ENCODE measurements at regions not wholly inside any gene's neighbourhood (a gene's known extent, or its start where the extent isn't known, plus 50 kb on each side); places are given as distances from the start of the nearest gene placed in this dataset.

DNA sequence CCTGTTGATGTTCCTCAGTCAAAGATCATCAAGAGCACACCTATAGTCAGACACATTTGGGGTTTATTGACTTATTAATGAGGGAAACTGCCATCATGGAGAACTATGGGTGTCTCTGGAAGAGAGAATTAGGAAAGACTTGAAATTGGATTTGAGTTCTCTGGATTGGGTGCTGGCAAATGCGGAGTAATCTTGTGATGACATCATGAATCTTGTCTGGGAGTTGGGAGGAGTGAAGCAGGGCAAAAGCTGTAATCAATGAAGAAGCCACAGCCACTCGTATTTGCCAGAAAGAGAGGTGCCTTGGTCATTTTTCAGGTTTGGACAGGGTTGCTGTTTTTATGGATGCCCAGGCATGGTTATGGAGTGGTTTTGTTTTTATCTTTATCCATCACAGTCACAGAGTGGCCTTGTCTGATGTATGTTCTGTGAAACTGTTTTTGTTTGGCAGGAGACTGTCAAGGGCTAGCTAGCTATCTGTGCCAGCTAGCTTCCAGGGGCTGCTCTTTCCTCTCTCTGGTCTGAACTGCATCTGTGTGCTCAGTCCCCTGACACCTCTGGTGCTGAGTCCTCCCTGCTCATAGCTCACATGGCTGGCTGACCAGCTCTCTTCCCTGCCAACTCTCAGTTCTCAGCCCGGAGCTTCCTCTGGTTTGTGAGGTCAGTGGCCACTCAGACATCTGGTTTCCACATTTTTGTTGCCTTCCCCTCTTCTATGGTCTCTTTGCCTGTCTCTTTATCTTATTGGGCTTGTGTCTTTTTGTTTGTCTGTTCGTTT is 193.4 kb upstream of the RMP24 start:
- intact Hi-C loops (cut with DNase I; ENCODE audit: low total_unique reads): no loop called here
- peaks cover 0 to 6% (median 0%) of the 10 kb centered on the region in 4 donors for H3K4me1 ChIP-seq
- H3K4me3 ChIP-seq: no peak overlapping the region
- no peaks in the 10 kb centered on the region for H3K36me3 ChIP-seq
- TF ChIP-seq, protein P1, sequence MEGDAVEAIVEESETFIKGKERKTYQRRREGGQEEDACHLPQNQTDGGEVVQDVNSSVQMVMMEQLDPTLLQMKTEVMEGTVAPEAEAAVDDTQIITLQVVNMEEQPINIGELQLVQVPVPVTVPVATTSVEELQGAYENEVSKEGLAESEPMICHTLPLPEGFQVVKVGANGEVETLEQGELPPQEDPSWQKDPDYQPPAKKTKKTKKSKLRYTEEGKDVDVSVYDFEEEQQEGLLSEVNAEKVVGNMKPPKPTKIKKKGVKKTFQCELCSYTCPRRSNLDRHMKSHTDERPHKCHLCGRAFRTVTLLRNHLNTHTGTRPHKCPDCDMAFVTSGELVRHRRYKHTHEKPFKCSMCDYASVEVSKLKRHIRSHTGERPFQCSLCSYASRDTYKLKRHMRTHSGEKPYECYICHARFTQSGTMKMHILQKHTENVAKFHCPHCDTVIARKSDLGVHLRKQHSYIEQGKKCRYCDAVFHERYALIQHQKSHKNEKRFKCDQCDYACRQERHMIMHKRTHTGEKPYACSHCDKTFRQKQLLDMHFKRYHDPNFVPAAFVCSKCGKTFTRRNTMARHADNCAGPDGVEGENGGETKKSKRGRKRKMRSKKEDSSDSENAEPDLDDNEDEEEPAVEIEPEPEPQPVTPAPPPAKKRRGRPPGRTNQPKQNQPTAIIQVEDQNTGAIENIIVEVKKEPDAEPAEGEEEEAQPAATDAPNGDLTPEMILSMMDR (IDR thresholded peaks at IDR 0.05): no peak
- peaks cover 0 to 8% of the 10 kb centered on the region in 2 donors for H3K27me3 ChIP-seq
- DNase-seq: no peak
- H3K27ac ChIP-seq: no peak overlapping the region
- no peaks in the 10 kb centered on the region for H3K9me3 ChIP-seq

DNA sequence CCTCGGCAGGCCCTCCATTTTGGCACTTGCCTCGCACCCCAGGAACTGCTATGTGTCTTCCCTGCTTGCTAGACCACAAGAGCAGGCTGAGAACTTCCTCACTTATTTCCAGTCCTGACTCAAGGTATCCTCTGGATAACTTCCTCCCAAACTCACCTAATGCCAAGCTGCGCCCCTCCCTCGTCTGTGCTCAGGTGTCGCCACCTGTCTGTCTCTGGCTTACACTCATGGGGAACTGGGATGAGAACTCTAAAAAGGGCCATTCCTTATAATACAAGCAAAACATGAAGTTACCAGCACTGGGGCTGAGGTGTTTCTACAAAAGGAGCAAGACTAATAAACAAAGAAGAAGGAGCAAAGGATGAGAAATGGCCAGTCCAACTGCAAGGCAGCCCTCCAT is 191.5 kb upstream of the RMP24 start:
- Histone ChIP-seq H3K27me3 (peaks cover 0 to 8% of the 10 kb centered on the region in 2 donors), H3K9me3 (no peaks in the 10 kb centered on the region), H3K36me3 (no peaks in the 10 kb centered on the region), H3K4me1 (peaks cover 0 to 6% (median 0%) of the 10 kb centered on the region in 4 donors), H3K27ac (no peak overlapping the region), H3K4me3 (no peak overlapping the region)
- TF ChIP-seq, protein P1 (IDR thresholded peaks at IDR 0.05): no peak
- intact Hi-C loops (cut with DNase I; ENCODE audit: low total_unique reads): no loop called here
- DNase-seq: no peak

DNA sequence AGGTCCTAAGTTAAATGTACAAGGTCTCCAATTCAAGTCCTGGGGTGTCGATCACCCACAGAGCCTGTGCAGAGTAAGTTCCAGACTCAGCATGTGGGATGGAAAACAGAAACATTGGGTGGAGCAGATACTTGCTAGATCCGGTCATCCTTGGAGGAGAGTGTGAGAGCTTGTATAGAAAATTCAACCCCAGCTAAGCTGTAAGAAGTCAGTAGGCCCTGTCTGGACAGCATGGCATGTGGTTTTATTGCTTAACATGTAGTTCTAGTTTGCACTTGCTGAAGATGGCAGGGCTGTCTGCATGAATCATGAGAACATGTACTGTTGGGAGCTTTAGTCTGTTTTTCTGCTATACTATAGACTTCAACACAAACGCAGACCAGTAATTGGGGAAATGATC is 189.6 kb upstream of the RMP24 start:
- Histone ChIP-seq H3K4me3 (no peak overlapping the region), H3K9me3 (no peaks in the 10 kb centered on the region), H3K4me1 (no peaks in the 10 kb centered on the region), H3K27me3 (peaks cover 0 to 8% of the 10 kb centered on the region in 2 donors), H3K36me3 (no peaks in the 10 kb centered on the region), H3K27ac (no peak overlapping the region)
- intact Hi-C loops (cut with DNase I; ENCODE audit: low total_unique reads): no loop called here
- no peak for DNase-seq
- TF ChIP-seq, protein P1 (IDR thresholded peaks at IDR 0.05): no peak

DNA sequence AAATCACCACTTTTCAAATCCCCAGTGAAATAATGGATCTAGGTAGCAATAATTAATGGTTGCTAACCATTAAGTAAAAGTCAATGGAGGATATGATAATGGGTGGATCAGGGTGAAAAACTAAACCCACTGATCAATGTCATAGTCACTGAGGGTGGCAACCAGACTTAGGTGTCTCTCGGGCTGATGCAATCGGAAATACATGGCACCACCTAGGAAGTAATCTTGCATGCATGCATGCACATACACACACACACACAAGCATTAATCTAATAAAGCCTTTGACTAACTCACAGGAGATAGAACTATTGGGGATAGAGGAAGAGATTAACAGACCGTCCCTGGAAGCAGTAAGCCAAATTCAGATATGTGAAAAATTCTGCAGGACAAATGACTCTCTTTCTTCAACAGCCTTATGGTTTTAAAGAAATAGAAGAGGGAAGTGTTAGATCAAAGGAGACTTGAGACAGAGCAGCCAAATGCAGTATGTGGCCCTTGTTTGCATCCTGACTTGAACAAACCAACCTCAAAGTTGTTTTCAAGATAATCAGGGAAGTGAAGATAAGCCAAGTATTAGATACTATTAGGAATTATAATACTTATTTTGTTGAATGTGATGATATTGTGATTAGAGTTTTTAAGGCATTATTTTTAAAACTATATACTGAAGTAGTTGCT is 186.0 kb upstream of the RMP24 start:
- intact Hi-C loops (cut with DNase I; ENCODE audit: low total_unique reads): no loop called here
- Histone ChIP-seq H3K4me3 (no peak overlapping the region), H3K27me3 (peaks cover 0 to under 1% of the 10 kb centered on the region in 2 donors), H3K27ac (no peak overlapping the region), H3K4me1 (no peaks in the 10 kb centered on the region), H3K36me3 (no peaks in the 10 kb centered on the region), H3K9me3 (no peaks in the 10 kb centered on the region)
- TF ChIP-seq, protein P1 (IDR thresholded peaks at IDR 0.05): no peak
- DNase-seq: no peak

DNA sequence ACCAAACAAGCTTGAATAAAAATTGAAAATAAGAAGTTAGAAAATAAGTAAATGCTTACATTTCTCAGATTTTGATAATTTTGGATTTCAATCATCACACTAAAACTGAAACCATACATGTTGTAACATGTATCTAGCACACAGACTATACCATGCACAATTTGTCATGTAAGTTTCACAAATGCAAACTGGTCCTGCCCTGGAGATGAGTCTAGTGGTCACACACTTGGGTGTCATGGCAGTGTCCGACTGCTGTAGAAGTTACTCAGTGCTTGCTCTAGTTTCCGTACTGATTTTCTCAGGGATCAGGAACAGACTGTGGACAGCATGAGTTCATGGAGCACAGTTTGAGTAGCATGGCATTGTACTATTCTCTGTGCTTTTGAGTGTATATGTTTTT is 182.9 kb upstream of the RMP24 start:
- H3K36me3 ChIP-seq: no peaks in the 10 kb centered on the region
- no peaks in the 10 kb centered on the region for H3K4me1 ChIP-seq
- H3K27ac ChIP-seq: no peak overlapping the region
- no peaks in the 10 kb centered on the region for H3K9me3 ChIP-seq
- TF ChIP-seq, protein P1 (IDR thresholded peaks at IDR 0.05): no peak
- no peaks in the 10 kb centered on the region for H3K27me3 ChIP-seq
- DNase-seq: no peak
- intact Hi-C loops (cut with DNase I; ENCODE audit: low total_unique reads): no loop called here
- H3K4me3 ChIP-seq: no peak overlapping the region

All from tibial artery (tissue), 4 donors.